ENCODE measurements at regions not wholly inside any gene's neighbourhood (a gene's known extent, or its start where the extent isn't known, plus 50 kb on each side); places are given as distances from the start of the nearest gene placed in this dataset.

DNA sequence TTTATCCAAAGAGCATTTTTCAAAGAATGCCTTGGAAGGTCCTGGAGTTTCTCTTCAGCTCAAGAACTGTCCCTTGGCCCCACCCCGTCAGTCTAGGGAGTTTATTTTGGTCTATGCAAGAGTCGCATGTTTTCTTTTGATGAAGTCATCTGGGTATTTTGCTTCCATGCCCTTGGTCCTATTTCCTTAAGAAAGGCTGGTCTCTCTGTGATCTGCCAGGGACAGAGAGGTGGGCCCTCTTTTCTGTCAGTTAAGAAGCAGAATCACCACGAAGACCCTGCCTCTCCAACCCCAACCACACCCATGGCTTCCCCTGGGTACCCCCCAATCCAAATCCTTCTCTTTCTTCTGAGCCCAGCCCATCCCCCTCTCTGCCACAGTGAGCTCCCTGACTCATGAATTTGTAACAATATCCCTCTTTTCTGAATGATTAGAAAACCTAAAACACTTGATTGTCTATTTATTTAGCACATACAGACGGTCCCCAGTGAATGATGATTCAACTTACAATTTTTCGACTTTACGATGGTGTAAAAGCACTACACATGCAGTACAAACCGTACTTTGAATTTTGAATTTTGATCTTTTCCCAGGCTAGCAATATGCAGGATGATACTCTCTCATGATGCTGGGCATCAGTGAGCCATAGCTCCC lies 163.5 kb upstream of the ADRA1B start:
- Histone ChIP-seq H3K27ac (ENCODE audit: insufficient read depth, low read depth, low read length) (no peak overlapping the region), H3K9me1 (replicated peaks; ENCODE audit: control insufficient read depth, extremely low read depth, insufficient read depth, low read length) (no peaks in the 10 kb centered on the region), H3K79me2 (ENCODE audit: control insufficient read depth, insufficient read depth, low read length) (no peaks in the 10 kb centered on the region), H3K4me1 (ENCODE audit: control insufficient read depth, extremely low read depth, insufficient read depth, low read length) (no peaks in the 10 kb centered on the region), H3K27me3 (ENCODE audit: control insufficient read depth in 2 of 2, insufficient read depth in 2 of 2, low read length in 2 of 2) (no peaks in the 10 kb centered on the region), H3K4me2 (ENCODE audit: insufficient read depth, low read length) (no peak overlapping the region), H3K9ac (replicated peaks; ENCODE audit: extremely low read depth, insufficient read depth, low read length) (no peak overlapping the region), H4K20me1 (replicated peaks; ENCODE audit: control insufficient read depth, extremely low read depth, insufficient read depth, low read length) (no peaks in the 10 kb centered on the region), H2AFZ (ENCODE audit: low read depth, low read length) (no peak overlapping the region), H3K4me3 (replicated peaks in 1 of 3; ENCODE audit: insufficient read depth in 1 of 3, low read depth in 1 of 3, low read length in 3 of 3) (no peak overlapping the region), H3K9me3 (replicated peaks; ENCODE audit: control insufficient read depth, insufficient read depth, low read length) (no peaks in the 10 kb centered on the region), H3K36me3 (ENCODE audit: control insufficient read depth in 2 of 2, extremely low read depth in 1 of 2, insufficient read depth in 2 of 2, low read length in 2 of 2) (no peaks in the 10 kb centered on the region)
- intact Hi-C loops (cut with micrococcal nuclease): no loop called here
- no peak for DNase-seq (ENCODE audit: low read depth, low spot score)
- no TSS peak for BruUV-seq (replicated peaks)
- TF ChIP-seq, protein P1, sequence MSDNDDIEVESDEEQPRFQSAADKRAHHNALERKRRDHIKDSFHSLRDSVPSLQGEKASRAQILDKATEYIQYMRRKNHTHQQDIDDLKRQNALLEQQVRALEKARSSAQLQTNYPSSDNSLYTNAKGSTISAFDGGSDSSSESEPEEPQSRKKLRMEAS (IDR thresholded peaks at IDR 0.05; ENCODE audit: insufficient read depth, insufficient read length): no peak
- TF ChIP-seq POLR2A (IDR thresholded peaks at IDR 0.05; ENCODE audit: low read depth, low read length) (no peak), MYC (IDR thresholded peaks at IDR 0.05; ENCODE audit: low read depth, low read length) (no peak), FOS (IDR thresholded peaks at IDR 0.05; ENCODE audit: borderline replicate concordance, insufficient read depth, low read length) (no peak), JUN (IDR thresholded peaks at IDR 0.05; ENCODE audit: borderline replicate concordance, insufficient read depth, insufficient read length, low read depth) (no peak), CTCF (IDR thresholded peaks at IDR 0.05; ENCODE audit: extremely low read depth in 1 of 2, insufficient read depth in 1 of 2, low read depth in 1 of 2, low read length in 2 of 2) (no peak)
- ChIA-PET CTCF (no interaction called here), POLR2A (no interaction called here)
- dilution Hi-C loops (cut with MboI; ENCODE audit: extremely low pct_ligation_motif_present, low sequenced_read_pairs): no loop called here
- FAIRE-seq: no peak

DNA sequence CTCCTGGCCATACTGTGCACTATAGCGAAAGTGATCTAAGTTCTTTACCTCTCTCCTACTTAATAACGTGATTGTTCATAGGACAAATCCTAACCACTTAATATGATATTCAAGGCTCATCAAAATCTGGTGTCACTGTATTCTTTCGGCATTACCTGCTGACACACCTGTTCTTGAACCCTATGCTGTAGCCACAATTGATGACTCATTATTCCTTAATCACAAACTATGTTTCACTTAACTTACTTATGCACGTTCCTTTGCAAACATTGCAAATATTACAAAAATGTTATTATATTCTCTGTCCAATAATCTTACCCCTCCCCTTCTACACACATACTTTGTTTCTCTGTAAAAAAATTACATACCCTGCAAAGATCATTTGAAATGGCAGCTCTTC lies 158.1 kb upstream of the ADRA1B start:
- H3K27ac ChIP-seq (ENCODE audit: insufficient read depth, low read depth, low read length): no peak overlapping the region
- no peak overlapping the region for H2AFZ ChIP-seq (ENCODE audit: low read depth, low read length)
- H3K27me3 ChIP-seq (ENCODE audit: control insufficient read depth in 2 of 2, insufficient read depth in 2 of 2, low read length in 2 of 2): no peaks in the 10 kb centered on the region
- no peak for DNase-seq (ENCODE audit: low read depth, low spot score)
- dilution Hi-C loops (cut with MboI; ENCODE audit: extremely low pct_ligation_motif_present, low sequenced_read_pairs): no loop called here
- H3K4me1 ChIP-seq (ENCODE audit: control insufficient read depth, extremely low read depth, insufficient read depth, low read length): no peaks in the 10 kb centered on the region
- CTCF ChIA-PET: no interaction called here
- no peak for FAIRE-seq
- no peaks in the 10 kb centered on the region for H3K79me2 ChIP-seq (ENCODE audit: control insufficient read depth, insufficient read depth, low read length)
- H3K4me2 ChIP-seq (ENCODE audit: insufficient read depth, low read length): no peak overlapping the region
- H3K4me3 ChIP-seq (replicated peaks in 1 of 3; ENCODE audit: insufficient read depth in 1 of 3, low read depth in 1 of 3, low read length in 3 of 3): no peak overlapping the region
- H3K9ac ChIP-seq (replicated peaks; ENCODE audit: extremely low read depth, insufficient read depth, low read length): no peak overlapping the region
- H3K9me1 ChIP-seq (replicated peaks; ENCODE audit: control insufficient read depth, extremely low read depth, insufficient read depth, low read length): no peaks in the 10 kb centered on the region
- no peaks in the 10 kb centered on the region for H3K36me3 ChIP-seq (ENCODE audit: control insufficient read depth in 2 of 2, extremely low read depth in 1 of 2, insufficient read depth in 2 of 2, low read length in 2 of 2)
- no peaks in the 10 kb centered on the region for H4K20me1 ChIP-seq (replicated peaks; ENCODE audit: control insufficient read depth, extremely low read depth, insufficient read depth, low read length)
- no peak for TF ChIP-seq EZH2 (IDR thresholded peaks at IDR 0.05; ENCODE audit: borderline replicate concordance, low read depth, low read length, severe bottlenecking)
- no peak for TF ChIP-seq MYC (IDR thresholded peaks at IDR 0.05; ENCODE audit: low read depth, low read length)
- no peak for TF ChIP-seq POLR2A (IDR thresholded peaks at IDR 0.05; ENCODE audit: low read depth, low read length)
- no peak for TF ChIP-seq JUN (IDR thresholded peaks at IDR 0.05; ENCODE audit: borderline replicate concordance, insufficient read depth, insufficient read length, low read depth)
- TF ChIP-seq, protein P1 (IDR thresholded peaks at IDR 0.05; ENCODE audit: insufficient read depth, insufficient read length): no peak
- TF ChIP-seq FOS (IDR thresholded peaks at IDR 0.05; ENCODE audit: borderline replicate concordance, insufficient read depth, low read length): no peak
- no peak for TF ChIP-seq CTCF (IDR thresholded peaks at IDR 0.05; ENCODE audit: extremely low read depth in 1 of 2, insufficient read depth in 1 of 2, low read depth in 1 of 2, low read length in 2 of 2)
- no peak for TF ChIP-seq POLR2AphosphoS5 (IDR thresholded peaks at IDR 0.05; ENCODE audit: insufficient read depth, low read depth, low read length)
- TF ChIP-seq GATA2 (IDR thresholded peaks at IDR 0.05; ENCODE audit: insufficient read depth, insufficient read length, low read depth, low read length): no peak
- no TSS peak for BruUV-seq (replicated peaks)
- no peaks in the 10 kb centered on the region for H3K9me3 ChIP-seq (replicated peaks; ENCODE audit: control insufficient read depth, insufficient read depth, low read length)
- POLR2A ChIA-PET: no interaction called here
- intact Hi-C loops (cut with micrococcal nuclease): no loop called here
